IPS-18a (cell line): ENCODE measurements at regions not wholly inside any gene's neighbourhood (a gene's known extent, or its start where the extent isn't known, plus 50 kb on each side); places are given as distances from the start of the nearest gene placed in this dataset.

Experiments used
- H3K27ac ChIP-seq: one replicate; pipeline ENCODE4 v1.5.1; 2013; ENCODE audit warnings: low read length
- H3K27me3 ChIP-seq: one replicate; pipeline ENCODE4 v1.6.1; 2013; ENCODE audit warnings: mild to moderate bottlenecking, low read length; ENCODE audit not compliant: control insufficient read depth, insufficient read depth
- H3K36me3 ChIP-seq: one replicate; pipeline ENCODE4 v1.6.1; 2013; ENCODE audit warnings: low read depth, low read length; ENCODE audit not compliant: control insufficient read depth
- H3K4me1 ChIP-seq: one replicate; pipeline ENCODE4 v1.6.1; 2013; ENCODE audit warnings: low read depth, low read length; ENCODE audit not compliant: control insufficient read depth
- H3K4me3 ChIP-seq: one replicate; pipeline ENCODE4 v1.5.1; 2013; ENCODE audit warnings: low read length
- H3K9ac ChIP-seq: one replicate; pipeline ENCODE4 v1.6.1; 2013; ENCODE audit warnings: mild to moderate bottlenecking, low read length, moderate library complexity
- H3K9me3 ChIP-seq: one replicate; pipeline ENCODE4 v1.6.1; 2013; ENCODE audit warnings: low read depth, low read length; ENCODE audit not compliant: control insufficient read depth

- Histone ChIP-seq H3K9me3 (no peaks in the 10 kb centered on the region), H3K4me1 (no peaks in the 10 kb centered on the region), H3K9ac (no peak overlapping the region), H3K4me3 (no peak overlapping the region), H3K36me3 (no peaks in the 10 kb centered on the region), H3K27ac (no peak overlapping the region), H3K27me3 (no peaks in the 10 kb centered on the region)
Measured at GRCh38 chr10:85316276-85316675, 987.9 kb downstream of the CCSER2 start.

- H3K9ac ChIP-seq = no peak overlapping the region
- no peaks in the 10 kb centered on the region for H3K9me3 ChIP-seq
- H3K27me3 ChIP-seq = no peaks in the 10 kb centered on the region
- H3K4me3 ChIP-seq = no peak overlapping the region
- H3K36me3 ChIP-seq = no peaks in the 10 kb centered on the region
- no peak overlapping the region for H3K27ac ChIP-seq
- H3K4me1 ChIP-seq = no peaks in the 10 kb centered on the region
Measured at GRCh38 chr10:85317827-85318226, 989.4 kb downstream of the CCSER2 start.

DNA sequence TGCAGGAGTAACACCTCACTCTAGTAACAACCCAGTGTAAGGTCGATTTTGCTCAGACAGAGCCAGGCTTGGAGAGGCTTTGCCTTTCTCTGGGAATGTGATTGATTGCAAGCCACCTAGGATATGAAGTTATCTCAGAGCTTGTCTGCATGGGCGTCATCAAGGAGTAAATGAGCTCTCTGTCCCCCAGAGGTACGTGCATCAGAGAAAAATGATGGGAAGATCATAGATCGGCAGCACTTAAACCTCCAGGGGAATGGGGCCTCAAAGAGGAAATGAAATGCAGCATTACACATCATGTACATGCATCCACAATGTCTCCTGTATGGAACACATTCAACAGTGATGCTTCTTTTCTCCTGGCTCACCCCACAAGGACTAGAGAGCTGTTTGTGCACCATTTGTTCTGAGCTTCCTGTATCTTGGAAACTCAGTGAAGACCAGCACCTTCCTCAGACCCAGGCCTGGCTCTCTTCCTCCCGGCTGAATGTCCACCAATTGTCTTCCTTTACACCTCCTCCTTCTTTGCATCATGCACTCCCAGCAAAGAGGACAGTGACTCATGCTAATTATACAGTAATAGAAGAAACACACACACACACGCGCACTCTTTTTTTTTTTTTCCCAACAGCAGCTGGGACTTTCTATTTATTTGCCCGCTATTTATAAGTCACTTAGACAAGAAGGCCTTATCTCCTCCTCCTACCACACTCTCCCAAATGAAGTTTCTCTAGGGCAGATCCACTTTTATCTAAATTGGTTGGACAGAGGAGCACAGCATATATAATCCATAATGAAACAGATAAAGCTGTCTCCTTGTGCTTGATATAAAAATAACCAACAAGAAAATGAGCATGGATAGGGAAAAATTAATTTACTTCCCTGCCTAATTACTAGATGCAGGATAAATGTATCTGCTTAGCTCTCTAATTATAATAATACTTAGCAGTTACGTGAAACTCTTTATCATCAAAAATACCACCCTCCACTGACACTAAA lies 990.7 kb downstream of the CCSER2 start:
- Histone ChIP-seq H3K9me3 (no peaks in the 10 kb centered on the region), H3K27me3 (no peaks in the 10 kb centered on the region), H3K9ac (no peak overlapping the region), H3K4me3 (no peak overlapping the region), H3K36me3 (no peaks in the 10 kb centered on the region), H3K4me1 (no peaks in the 10 kb centered on the region), H3K27ac (no peak overlapping the region)

DNA sequence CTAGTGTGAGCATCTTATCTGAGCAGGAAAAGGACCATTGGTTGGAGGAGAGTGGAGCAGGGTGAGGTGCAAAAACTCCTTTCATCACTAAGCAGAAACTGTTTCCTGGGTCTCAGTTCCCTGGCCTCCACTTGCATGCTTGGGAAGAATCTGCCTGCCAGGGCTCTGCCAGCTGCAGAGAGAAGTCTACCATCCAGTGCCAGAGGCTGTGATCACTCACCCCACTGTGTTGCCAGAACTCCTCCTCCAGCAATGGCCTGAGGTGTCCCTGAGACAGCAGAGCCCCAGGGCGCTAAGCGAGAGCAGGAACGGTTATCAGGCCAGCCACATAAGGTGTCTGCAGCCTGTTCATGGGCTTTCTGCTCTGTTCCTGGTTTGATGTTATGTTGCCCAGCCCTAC lies 991.4 kb downstream of the CCSER2 start:
- H3K9ac ChIP-seq = no peak overlapping the region
- H3K36me3 ChIP-seq = no peaks in the 10 kb centered on the region
- H3K4me3 ChIP-seq = no peak overlapping the region
- no peak overlapping the region for H3K27ac ChIP-seq
- H3K27me3 ChIP-seq = no peaks in the 10 kb centered on the region
- no peaks in the 10 kb centered on the region for H3K9me3 ChIP-seq
- no peaks in the 10 kb centered on the region for H3K4me1 ChIP-seq

DNA sequence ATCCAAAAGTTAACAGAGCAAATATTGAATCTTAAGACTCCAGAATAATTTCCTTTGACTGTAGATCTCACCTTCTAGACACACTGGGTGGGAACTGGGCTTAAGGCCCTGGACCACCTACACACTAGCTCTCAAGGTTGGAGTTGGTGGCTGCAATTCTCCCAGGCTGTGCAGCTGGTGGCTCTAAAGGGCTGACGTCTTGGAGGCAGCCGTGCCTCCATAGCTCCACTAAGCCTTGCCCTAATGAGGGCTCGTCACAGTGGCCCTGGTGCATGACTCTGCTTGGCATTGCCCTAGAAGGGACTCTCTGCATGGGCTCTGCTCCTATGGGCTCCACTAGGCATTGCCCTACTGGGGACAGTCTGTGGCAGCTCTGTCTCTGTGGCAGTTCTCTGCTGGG lies 1005.2 kb downstream of the CCSER2 start:
- Histone ChIP-seq H3K36me3 (no peaks in the 10 kb centered on the region), H3K9ac (no peak overlapping the region), H3K27me3 (no peaks in the 10 kb centered on the region), H3K9me3 (no peaks in the 10 kb centered on the region), H3K4me3 (no peak overlapping the region), H3K27ac (no peak overlapping the region), H3K4me1 (peaks cover 5% of the 10 kb centered on the region)

DNA sequence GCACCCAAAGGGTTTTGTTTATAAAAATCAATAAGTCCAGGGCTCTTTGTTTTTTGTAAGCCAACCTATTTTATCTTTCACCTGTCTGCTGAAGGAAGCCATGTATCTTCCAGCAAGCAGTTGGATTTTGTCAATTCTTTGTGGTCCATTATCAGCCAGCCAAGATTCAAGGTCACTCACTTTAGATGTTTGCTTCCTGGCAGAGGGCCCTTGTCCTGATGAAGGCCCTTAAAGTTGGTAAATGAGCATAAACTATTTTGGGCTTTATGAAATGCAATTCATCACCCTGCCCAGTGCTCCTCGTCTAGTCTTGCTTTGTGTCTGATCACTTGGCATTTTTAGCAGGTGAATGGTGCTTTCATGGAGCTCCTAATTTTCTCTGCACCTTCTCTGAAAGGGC lies 1004.2 kb downstream of the GRID1 start:
- H3K27me3 ChIP-seq = no peaks in the 10 kb centered on the region
- no peak overlapping the region for H3K9ac ChIP-seq
- no peaks in the 10 kb centered on the region for H3K4me1 ChIP-seq
- H3K4me3 ChIP-seq = no peak overlapping the region
- no peak overlapping the region for H3K27ac ChIP-seq
- no peaks in the 10 kb centered on the region for H3K36me3 ChIP-seq
- H3K9me3 ChIP-seq = no peaks in the 10 kb centered on the region

DNA sequence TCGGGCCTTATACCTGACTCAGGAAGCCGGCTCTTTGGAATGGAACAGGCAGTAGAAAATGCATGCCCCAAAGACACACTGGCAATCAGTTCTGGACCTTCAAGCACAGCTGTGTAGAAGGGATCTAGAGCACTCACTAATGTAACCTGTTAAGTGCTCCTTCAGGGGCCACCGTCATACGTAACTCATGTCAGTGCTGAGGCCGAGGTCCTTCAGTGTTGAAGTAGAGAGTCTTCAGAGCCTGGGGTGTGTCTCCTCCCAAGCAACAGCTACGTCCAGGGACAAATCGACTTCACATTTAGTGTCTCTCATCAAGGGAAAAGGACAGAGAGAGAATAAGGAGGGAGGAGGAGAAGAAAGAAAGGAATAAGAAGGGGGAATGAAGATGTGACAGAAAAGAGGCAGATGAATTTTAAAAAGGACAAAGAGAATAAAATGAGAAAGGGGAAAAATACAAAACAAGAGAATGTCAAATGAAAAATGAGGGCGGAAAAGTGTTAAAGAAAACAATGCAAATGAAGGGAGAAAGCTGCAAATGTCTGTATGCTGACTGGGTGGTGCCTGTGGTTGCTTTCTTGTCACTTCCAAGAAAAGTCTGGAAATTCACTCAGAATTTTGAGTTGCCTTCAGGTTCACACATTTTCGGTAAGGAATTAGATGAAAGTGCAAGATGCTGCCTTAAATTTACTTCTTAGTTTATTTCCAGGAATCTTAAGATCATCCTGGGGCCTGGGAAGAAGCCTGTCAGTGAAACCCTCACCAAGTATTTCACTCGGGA lies 989.4 kb downstream of the GRID1 start:
- Histone ChIP-seq H3K9ac (no peak overlapping the region), H3K4me3 (no peak overlapping the region), H3K27ac (no peak overlapping the region), H3K4me1 (no peaks in the 10 kb centered on the region), H3K9me3 (no peaks in the 10 kb centered on the region), H3K27me3 (no peaks in the 10 kb centered on the region), H3K36me3 (no peaks in the 10 kb centered on the region)

DNA sequence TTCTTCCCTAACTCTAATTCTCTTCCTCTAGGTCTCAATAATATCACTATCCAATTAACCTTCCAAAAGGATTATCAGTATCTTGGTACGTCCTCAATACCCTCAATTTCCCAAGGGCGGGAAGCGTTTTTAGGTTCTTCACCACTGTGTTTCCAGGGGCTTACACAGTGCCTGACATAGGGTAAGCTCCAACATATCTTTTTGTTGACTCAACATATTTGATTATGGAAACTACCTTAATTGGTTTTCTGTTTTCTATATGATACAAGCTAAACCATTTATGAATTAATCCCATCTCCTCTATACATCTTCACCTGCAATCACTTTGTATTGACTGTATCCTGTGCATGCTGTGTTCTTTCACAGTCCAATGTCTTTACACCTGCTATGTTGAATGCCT lies 987.3 kb downstream of the GRID1 start:
- H3K9ac ChIP-seq = no peak overlapping the region
- no peaks in the 10 kb centered on the region for H3K36me3 ChIP-seq
- no peak overlapping the region for H3K27ac ChIP-seq
- no peaks in the 10 kb centered on the region for H3K27me3 ChIP-seq
- H3K9me3 ChIP-seq = no peaks in the 10 kb centered on the region
- H3K4me3 ChIP-seq = no peak overlapping the region
- no peaks in the 10 kb centered on the region for H3K4me1 ChIP-seq

DNA sequence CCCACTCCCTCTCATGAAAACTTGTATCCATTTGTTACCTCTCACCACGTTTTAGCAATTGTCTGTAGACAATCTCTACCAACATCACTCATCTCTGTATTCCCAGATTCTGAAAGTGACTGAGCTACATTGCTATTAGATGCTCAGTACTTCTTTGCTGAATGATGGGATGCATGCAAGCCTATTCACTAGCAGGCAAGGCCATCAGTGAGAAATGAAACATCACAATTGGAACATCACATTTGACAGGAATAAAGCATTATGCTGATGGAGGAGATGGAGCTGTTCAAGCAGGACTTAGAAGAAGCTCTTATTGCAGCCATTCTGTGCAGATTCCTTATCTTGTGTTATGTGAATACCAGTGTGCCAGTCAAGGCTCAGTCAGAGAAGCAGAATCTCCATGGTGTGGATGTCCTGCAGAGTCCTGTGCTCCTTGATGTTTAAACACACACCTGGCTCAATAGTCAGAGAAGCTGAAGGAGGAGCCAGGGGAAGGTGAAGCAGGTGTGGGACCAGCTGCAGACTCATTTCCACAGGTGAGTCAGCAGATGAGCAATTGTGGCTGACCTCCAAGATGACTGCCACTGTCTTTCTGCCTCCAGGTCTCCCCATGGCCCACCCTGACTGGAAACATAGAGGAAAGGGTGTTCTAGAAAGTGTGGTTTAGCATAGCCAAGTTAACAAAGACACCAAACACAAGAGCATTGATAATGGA lies 965.5 kb downstream of the GRID1 start:
- Histone ChIP-seq H3K4me1 (no peaks in the 10 kb centered on the region), H3K9ac (no peak overlapping the region), H3K27ac (no peak overlapping the region), H3K4me3 (no peak overlapping the region), H3K27me3 (no peaks in the 10 kb centered on the region), H3K9me3 (no peaks in the 10 kb centered on the region), H3K36me3 (no peaks in the 10 kb centered on the region)

GRCh38 chr10:85402541-85402940 lies 964.1 kb downstream of the GRID1 start:
- Histone ChIP-seq H3K4me3 (no peak overlapping the region), H3K27me3 (no peaks in the 10 kb centered on the region), H3K9me3 (no peaks in the 10 kb centered on the region), H3K4me1 (peaks cover 9% of the 10 kb centered on the region), H3K27ac (no peak overlapping the region), H3K36me3 (no peaks in the 10 kb centered on the region), H3K9ac (no peak overlapping the region)

- H3K9ac ChIP-seq = no peak overlapping the region
- peaks cover 9% of the 10 kb centered on the region for H3K4me1 ChIP-seq
- no peaks in the 10 kb centered on the region for H3K36me3 ChIP-seq
- no peak overlapping the region for H3K27ac ChIP-seq
- H3K27me3 ChIP-seq = no peaks in the 10 kb centered on the region
- no peak overlapping the region for H3K4me3 ChIP-seq
- no peaks in the 10 kb centered on the region for H3K9me3 ChIP-seq
Measured at GRCh38 chr10:85407088-85407487, 959.5 kb downstream of the GRID1 start.
